HCT116 (cell line): ENCODE measurements at regions not wholly inside any gene's neighbourhood (a gene's known extent, or its start where the extent isn't known, plus 50 kb on each side); places are given as distances from the start of the nearest gene placed in this dataset.

ENCODE experiments used
- ATAC-seq: fragments of 200-7000 bp; cut with Tn5 transposase; 2 replicates; pipeline ENCODE4 v1.9.1; 2020; ENCODE audit warnings: mild to moderate bottlenecking, moderate library complexity
- BruUV-seq: library from RNA; stranded (reverse); fragments of 400-500 nt; replicated peaks from 2 replicates; lab custom pipeline; 2021; lab: Mats Ljungman, UMichigan
- CTCF ChIA-PET: fragments of 300-600 bp; sonication (Branson Sonifier 250); formaldehyde crosslinking; loops from one replicate; lab custom pipeline; 2021; ENCODE audit warnings: antibody characterized with exemption; lab: Charles Lee
- POLR2A ChIA-PET: fragments of 300-600, 350-600 bp; sonication (Branson Sonifier 250); formaldehyde crosslinking; loops from one replicate; lab custom pipeline; 2021; ENCODE audit warnings: antibody characterized with exemption; lab: Charles Lee
- RAD21 ChIA-PET, 2 experiments: fragments of 300-600 bp; sonication (Branson Sonifier 250); formaldehyde crosslinking; loops; one replicate each; lab custom pipeline; 2023; ENCODE audit warnings: low total read pairs in 2 of 2; ENCODE audit not compliant: uncharacterized antibody in 2 of 2, unreplicated experiment in 2 of 2, low non-redundant PET in 1 of 2; lab: Charles Lee
- DNase-seq: peaks from one replicate; pipeline ENCODE4 v3.0.0-alpha.2; 2010; ENCODE audit warnings: low read depth, low spot score
- H2AFZ ChIP-seq: fragments of 200-600 bp; shearing (Covaris generic), sonication (generic); 2 replicates; pipeline ENCODE4 v1.6.1; 2017; ENCODE audit warnings: low read depth, mixed run types, mixed read lengths, antibody characterized with exemption, low read length; ENCODE audit not compliant: poor library complexity, severe bottlenecking
- H3K27ac ChIP-seq: 2 replicates; pipeline ENCODE4 v1.5.1; 2012; ENCODE audit warnings: low read depth, low read length
- H3K27me3 ChIP-seq: fragments of 200-600 bp; sonication (generic); 2 replicates; pipeline ENCODE4 v1.6.1; 2016; ENCODE audit warnings: mixed run types, low read length, mixed read lengths; ENCODE audit not compliant: insufficient read depth
- H3K36me3 ChIP-seq, 2 experiments: fragments of 200-500 bp in 1 of 2; fragments of 200-600 bp in 1 of 2; sonication (Bioruptor generic) in 1 of 2; sonication (generic) in 1 of 2; 2 replicates each; pipeline versions ENCODE4 v1.5.1 to v1.6.1; 2014 to 2016; ENCODE audit warnings: low read length in 2 of 2, inconsistent platforms in 1 of 2, mixed read lengths in 1 of 2, mixed run types in 1 of 2; ENCODE audit not compliant: insufficient read depth in 2 of 2, control insufficient read depth in 1 of 2
- H3K4me1 ChIP-seq, 2 experiments: fragments of 200-600 bp in 1 of 2; sonication (generic) in 1 of 2; 2 replicates each; pipeline versions ENCODE4 v1.5.1 to v1.6.1; 2012 to 2017; ENCODE audit warnings: low read length in 2 of 2, inconsistent platforms in 1 of 2, mild to moderate bottlenecking in 1 of 2, mixed read lengths in 1 of 2, mixed run types in 1 of 2, moderate library complexity in 1 of 2; ENCODE audit not compliant: insufficient read depth in 2 of 2, control insufficient read depth in 1 of 2
- H3K4me2 ChIP-seq: fragments of 200-600 bp; sonication (generic); 2 replicates; pipeline ENCODE4 v1.6.1; 2017; ENCODE audit warnings: mixed run types, low read length, mixed read lengths
- H3K4me3 ChIP-seq, 2 experiments: fragments of 200-600 bp in 1 of 2; sonication (generic) in 1 of 2; replicated peaks in 1 of 2; 2 replicates each; pipeline ENCODE4 v1.5.1; 2011 to 2016; ENCODE audit warnings: low read length in 2 of 2, control low read depth in 1 of 2, low read depth in 1 of 2, mild to moderate bottlenecking in 1 of 2, mixed read lengths in 1 of 2, mixed run types in 1 of 2
- H3K79me2 ChIP-seq: fragments of 200-600 bp; sonication (generic); 2 replicates; pipeline ENCODE4 v1.6.1; 2017; ENCODE audit warnings: mild to moderate bottlenecking, mixed run types, low read length, moderate library complexity, mixed read lengths; ENCODE audit not compliant: insufficient read depth
- H3K9ac ChIP-seq: fragments of 200-600 bp; sonication (generic); 2 replicates; pipeline ENCODE4 v1.6.1; 2016; ENCODE audit warnings: low read length, mixed read lengths
- H3K9me2 ChIP-seq: fragments of 200-600 bp; sonication (generic), shearing (Covaris generic); 2 replicates; pipeline ENCODE4 v1.6.1; 2017; ENCODE audit warnings: mixed run types, mild to moderate bottlenecking, moderate library complexity; ENCODE audit not compliant: insufficient read depth
- H3K9me3 ChIP-seq, 2 experiments: fragments of 200-500 bp in 1 of 2; fragments of 200-600 bp in 1 of 2; sonication (Bioruptor generic) in 1 of 2; sonication (generic) in 1 of 2; 2 replicates each; pipeline ENCODE4 v1.6.1; 2014 to 2017; ENCODE audit warnings: low read length in 2 of 2, mixed read lengths in 2 of 2, inconsistent platforms in 1 of 2, low read depth in 1 of 2, mild to moderate bottlenecking in 1 of 2, mixed run types in 1 of 2, moderate library complexity in 1 of 2; ENCODE audit not compliant: control insufficient read depth in 1 of 2, insufficient read depth in 1 of 2
- H4K20me1 ChIP-seq: fragments of 200-600 bp; sonication (generic), shearing (Covaris generic); 2 replicates; pipeline ENCODE4 v1.6.1; 2017; ENCODE audit warnings: mixed run types, mild to moderate bottlenecking, moderate library complexity; ENCODE audit not compliant: insufficient read depth
- ATF3 ChIP-seq: IDR thresholded peaks from 2 replicates; pipeline ENCODE4 v1.6.1; 2012
- CEBPB ChIP-seq: IDR thresholded peaks from 2 replicates; pipeline ENCODE4 v1.6.1; 2012; ENCODE audit warnings: low read depth
- CTCF ChIP-seq, 3 experiments: fragments of 200-600 bp in 1 of 3; sonication (generic) in 1 of 3; IDR thresholded peaks in 2 of 3; conservative IDR thresholded peaks in 1 of 3; 2 replicates each; pipeline ENCODE4 v1.5.1; 2012 to 2017; ENCODE audit warnings: low read depth in 2 of 3, low read length in 2 of 3, antibody characterized with exemption in 1 of 3, borderline replicate concordance in 1 of 3, control low read depth in 1 of 3, mild to moderate bottlenecking in 1 of 3, mixed read lengths in 1 of 3, mixed run types in 1 of 3, moderate library complexity in 1 of 3; ENCODE audit not compliant: insufficient read depth in 1 of 3
- EGR1 ChIP-seq: IDR thresholded peaks from 2 replicates; pipeline ENCODE4 v1.6.1; 2012; ENCODE audit warnings: low read depth
- ELF1 ChIP-seq: IDR thresholded peaks from 2 replicates; pipeline ENCODE4 v1.6.1; 2012; ENCODE audit warnings: low read depth, borderline replicate concordance
- EZH2phosphoT487 ChIP-seq: fragments of 200-600 bp; IDR thresholded peaks from 2 replicates; pipeline ENCODE4 v1.6.1; 2018; ENCODE audit warnings: antibody characterized with exemption, borderline replicate concordance
- FOSL1 ChIP-seq: IDR thresholded peaks from 2 replicates; pipeline ENCODE4 v1.6.1; 2012; ENCODE audit warnings: low read depth
- JUND ChIP-seq: IDR thresholded peaks from 2 replicates; pipeline ENCODE4 v1.6.1; 2012
- MAX ChIP-seq: IDR thresholded peaks from 2 replicates; pipeline ENCODE4 v1.6.1; 2012
- SIN3A ChIP-seq: IDR thresholded peaks from 2 replicates; pipeline ENCODE4 v1.6.1; 2012; ENCODE audit warnings: low read depth
- SP1 ChIP-seq: IDR thresholded peaks from 2 replicates; pipeline ENCODE4 v1.6.1; 2012; ENCODE audit warnings: low read depth
- SRF ChIP-seq: IDR thresholded peaks from 2 replicates; pipeline ENCODE4 v1.6.1; 2012; ENCODE audit warnings: low read depth
- YY1 ChIP-seq: IDR thresholded peaks from 2 replicates; pipeline ENCODE4 v1.6.1; 2011; ENCODE audit warnings: low read length, low read depth, moderate library complexity, mild to moderate bottlenecking; ENCODE audit not compliant: insufficient replicate concordance; ENCODE audit errors: extremely low read depth
- ZBTB33 ChIP-seq: IDR thresholded peaks from 2 replicates; pipeline ENCODE4 v1.6.1; 2011; ENCODE audit warnings: mild to moderate bottlenecking, low read length, moderate library complexity; ENCODE audit not compliant: insufficient replicate concordance; ENCODE audit errors: extremely low read depth
- ZFX ChIP-seq: fragments of 450-650 bp; IDR thresholded peaks from 2 replicates; pipeline ENCODE4 v1.6.1; 2017
- ZNF274 ChIP-seq: fragments of 200-500 bp; sonication (Bioruptor generic); IDR thresholded peaks from 2 replicates; pipeline ENCODE4 v1.6.1; 2014; ENCODE audit warnings: mild to moderate bottlenecking, low read depth, low read length, inconsistent platforms
- intact Hi-C: fragments of 100-400 bp; cut with micrococcal nuclease; formaldehyde crosslinking; loops from 2 replicates; pipeline ENCODE4 v1.10.0; 2022

- TF ChIP-seq CTCF (IDR thresholded peaks at IDR 0.05 in 2 of 3, conservative IDR thresholded peaks at IDR 0.05 in 1 of 3; ENCODE audit: borderline replicate concordance in 1 of 3, insufficient read depth in 1 of 3, low read depth in 2 of 3, low read length in 2 of 3) (no peak), EGR1 (no peak), SP1 (no peak), CEBPB (no peak), EZH2phosphoT487 (no peak), ELF1 (no peak)
Measured at GRCh38 chr10:111875725-111876124, 307.8 kb downstream of the GPAM start (continued).

- ChIA-PET POLR2A (no interaction called here), RAD21 (no interaction called here), CTCF (no interaction called here)
- intact Hi-C loops = no loop called here
- no peaks in the 10 kb centered on the region for H3K4me1 ChIP-seq
- no peak for TF ChIP-seq CTCF (IDR thresholded peaks at IDR 0.05 in 2 of 3, conservative IDR thresholded peaks at IDR 0.05 in 1 of 3; ENCODE audit: borderline replicate concordance in 1 of 3, insufficient read depth in 1 of 3, low read depth in 2 of 3, low read length in 2 of 3)
- no peak for TF ChIP-seq ATF3
- TF ChIP-seq ZBTB33 = no peak
- no peak for TF ChIP-seq ZFX
- no peak for TF ChIP-seq SIN3A
- TF ChIP-seq EGR1 = no peak
- no peak for TF ChIP-seq SP1
- no peak for TF ChIP-seq EZH2phosphoT487
- TF ChIP-seq YY1 = no peak
- no peak for TF ChIP-seq ZNF274
- no peak for TF ChIP-seq MAX
- no peak for TF ChIP-seq JUND
- TF ChIP-seq FOSL1 = no peak
- TF ChIP-seq SRF = no peak
- TF ChIP-seq CEBPB = no peak
- no peaks in the 10 kb centered on the region for H4K20me1 ChIP-seq
- no peak overlapping the region for H3K27ac ChIP-seq
- H3K9me2 ChIP-seq = no peaks in the 10 kb centered on the region
- ATAC-seq (no peak), DNase-seq (no peak)
- H3K4me3 ChIP-seq = no peak overlapping the region
- H3K79me2 ChIP-seq = no peaks in the 10 kb centered on the region
- H2AFZ ChIP-seq = no peak overlapping the region
- no peaks in the 10 kb centered on the region for H3K36me3 ChIP-seq
- peaks cover 27% of the 10 kb centered on the region for H3K27me3 ChIP-seq
- peaks cover 0 to 4% of the 10 kb centered on the region in 2 experiments; a peak in 1 of 4 replicates for H3K9me3 ChIP-seq
- BruUV-seq = no TSS peak
- H3K4me2 ChIP-seq = no peak overlapping the region
- no peak overlapping the region for H3K9ac ChIP-seq
Measured at GRCh38 chr10:111877258-111877657, 306.3 kb downstream of the GPAM start.
